Neural crest cell (in vitro differentiated cells): ENCODE measurements at regions not wholly inside any gene's neighbourhood (a gene's known extent, or its start where the extent isn't known, plus 50 kb on each side); places are given as distances from the start of the nearest gene placed in this dataset.

Experiments used
- DNase-seq: peaks from one replicate; pipeline ENCODE4 v3.0.0; 2021; ENCODE audit warnings: low read depth, mixed read lengths, low spot score
- H3K27ac Mint-ChIP-seq: one replicate; pipeline ENCODE4 v1.8.0; 2021; ENCODE audit warnings: mild to moderate bottlenecking, mixed read lengths; ENCODE audit not compliant: unreplicated experiment
- H3K27me3 Mint-ChIP-seq: 2 replicates; pipeline ENCODE4 v1.8.0; 2021; ENCODE audit warnings: low read depth, mild to moderate bottlenecking, mixed read lengths
- H3K36me3 Mint-ChIP-seq: 2 replicates; pipeline ENCODE4 v1.8.0; 2021; ENCODE audit warnings: low read depth, mild to moderate bottlenecking, mixed read lengths
- H3K4me1 Mint-ChIP-seq: 2 replicates; pipeline ENCODE4 v1.8.0; 2021; ENCODE audit warnings: mixed read lengths
- H3K4me3 Mint-ChIP-seq: one replicate; pipeline ENCODE4 v1.8.0; 2021; ENCODE audit warnings: mild to moderate bottlenecking, mixed read lengths
- H3K9me3 Mint-ChIP-seq: 2 replicates; pipeline ENCODE4 v1.8.0; 2021; ENCODE audit warnings: mixed read lengths
- TF ChIP-seq, protein P1 (sequence below): fragments of 200-600 bp; sonication (generic); conservative IDR thresholded peaks from 2 replicates; pipeline ENCODE4 v1.5.0; 2021; ENCODE audit warnings: antibody characterized with exemption, mild to moderate bottlenecking

GRCh38 chr7:381211-382042 lies 91.5 kb downstream of the FOXL3 start:
- H3K27me3 Mint-ChIP-seq: peaks cover 36% of the 10 kb centered on the region

DNA sequence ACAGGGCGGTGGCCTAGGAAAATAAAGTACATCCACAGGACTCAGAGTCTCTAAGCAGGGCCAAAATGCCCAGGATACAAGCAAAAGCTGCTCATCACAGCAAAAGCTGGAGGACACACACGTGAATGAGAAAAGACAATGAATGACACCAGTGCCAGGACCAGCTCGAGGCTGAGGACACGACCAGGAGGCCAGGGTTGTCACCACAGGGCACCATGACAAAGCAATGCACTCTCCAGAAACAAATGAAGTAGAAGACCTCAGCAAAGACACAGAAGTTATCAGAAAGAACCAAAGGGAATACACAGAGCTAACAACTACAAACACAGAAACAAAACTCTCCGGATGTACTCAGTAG lies 92.1 kb downstream of the FOXL3 start:
- H3K27ac Mint-ChIP-seq: no peak overlapping the region
- DNase-seq: no peak
- peaks cover 6% of the 10 kb centered on the region for H3K36me3 Mint-ChIP-seq
- peaks cover 36% of the 10 kb centered on the region for H3K27me3 Mint-ChIP-seq
- no peak overlapping the region for H3K4me3 Mint-ChIP-seq
- TF ChIP-seq, protein P1, sequence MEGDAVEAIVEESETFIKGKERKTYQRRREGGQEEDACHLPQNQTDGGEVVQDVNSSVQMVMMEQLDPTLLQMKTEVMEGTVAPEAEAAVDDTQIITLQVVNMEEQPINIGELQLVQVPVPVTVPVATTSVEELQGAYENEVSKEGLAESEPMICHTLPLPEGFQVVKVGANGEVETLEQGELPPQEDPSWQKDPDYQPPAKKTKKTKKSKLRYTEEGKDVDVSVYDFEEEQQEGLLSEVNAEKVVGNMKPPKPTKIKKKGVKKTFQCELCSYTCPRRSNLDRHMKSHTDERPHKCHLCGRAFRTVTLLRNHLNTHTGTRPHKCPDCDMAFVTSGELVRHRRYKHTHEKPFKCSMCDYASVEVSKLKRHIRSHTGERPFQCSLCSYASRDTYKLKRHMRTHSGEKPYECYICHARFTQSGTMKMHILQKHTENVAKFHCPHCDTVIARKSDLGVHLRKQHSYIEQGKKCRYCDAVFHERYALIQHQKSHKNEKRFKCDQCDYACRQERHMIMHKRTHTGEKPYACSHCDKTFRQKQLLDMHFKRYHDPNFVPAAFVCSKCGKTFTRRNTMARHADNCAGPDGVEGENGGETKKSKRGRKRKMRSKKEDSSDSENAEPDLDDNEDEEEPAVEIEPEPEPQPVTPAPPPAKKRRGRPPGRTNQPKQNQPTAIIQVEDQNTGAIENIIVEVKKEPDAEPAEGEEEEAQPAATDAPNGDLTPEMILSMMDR: no peak
- H3K9me3 Mint-ChIP-seq: peaks cover 4% of the 10 kb centered on the region
- H3K4me1 Mint-ChIP-seq: peaks cover 4% of the 10 kb centered on the region

More at GRCh38 chr7:381211-382042, 91.5 kb downstream of the FOXL3 start:
- Mint-ChIP-seq H3K4me3 (no peak overlapping the region), H3K9me3 (peaks cover 4% of the 10 kb centered on the region), H3K4me1 (peaks cover 4% of the 10 kb centered on the region), H3K36me3 (peaks cover 6% of the 10 kb centered on the region), H3K27ac (no peak overlapping the region)
- TF ChIP-seq, protein P1: no peak
- no peak for DNase-seq

GRCh38 chr7:386385-386784 lies 96.4 kb downstream of the FOXL3 start:
- peaks cover 31% of the 10 kb centered on the region for H3K27me3 Mint-ChIP-seq
- TF ChIP-seq, protein P1: no peak
- H3K4me1 Mint-ChIP-seq: no peaks in the 10 kb centered on the region
- DNase-seq: no peak
- no peak overlapping the region for H3K27ac Mint-ChIP-seq
- peaks cover 6% of the 10 kb centered on the region for H3K36me3 Mint-ChIP-seq
- peaks cover 4% of the 10 kb centered on the region for H3K9me3 Mint-ChIP-seq
- no peak overlapping the region for H3K4me3 Mint-ChIP-seq

- Mint-ChIP-seq H3K4me1 (no peaks in the 10 kb centered on the region), H3K27ac (no peak overlapping the region), H3K36me3 (peaks cover 6% of the 10 kb centered on the region), H3K4me3 (no peak overlapping the region), H3K27me3 (peaks cover 24% of the 10 kb centered on the region), H3K9me3 (peaks cover 4% of the 10 kb centered on the region)
- TF ChIP-seq, protein P1: no peak
- no peak for DNase-seq
Observed at GRCh38 chr7:387132-388022, 97.4 kb downstream of the FOXL3 start.

- TF ChIP-seq, protein P1: no peak
- peaks cover 15% of the 10 kb centered on the region for H3K27me3 Mint-ChIP-seq
- DNase-seq: no peak
- H3K4me3 Mint-ChIP-seq: no peak overlapping the region
- peaks cover 7% of the 10 kb centered on the region for H3K9me3 Mint-ChIP-seq
- peaks cover 6% of the 10 kb centered on the region for H3K36me3 Mint-ChIP-seq
- no peaks in the 10 kb centered on the region for H3K4me1 Mint-ChIP-seq
- no peak overlapping the region for H3K27ac Mint-ChIP-seq
Observed at GRCh38 chr7:388023-388960, 98.3 kb downstream of the FOXL3 start.
